ENCODE measurements at regions not wholly inside any gene's neighbourhood (a gene's known extent, or its start where the extent isn't known, plus 50 kb on each side); places are given as distances from the start of the nearest gene placed in this dataset.
"Not testable (repeated sequence)": the region's sequence is repeated elsewhere in the genome, so short reads cannot be mapped to it uniquely, and the experiment has no call there.

DNA sequence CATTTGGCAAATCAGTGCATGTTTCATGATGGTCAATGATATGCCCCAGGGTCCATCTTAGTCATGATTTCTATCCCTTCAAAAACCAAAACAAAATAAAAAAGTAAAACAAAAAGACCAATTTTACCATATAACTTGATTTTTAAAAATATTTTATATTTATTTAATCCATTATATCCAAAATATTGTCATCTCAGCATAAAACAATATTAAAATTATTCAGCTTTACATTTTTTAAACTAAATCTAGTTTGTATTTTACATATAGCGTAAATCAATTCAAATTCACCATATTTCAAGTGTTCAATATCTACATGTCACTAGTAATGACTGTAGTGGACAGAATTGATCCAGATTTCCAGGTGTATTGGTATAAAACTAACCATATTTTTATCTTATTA is 187.4 kb upstream of the C1QTNF3 start:
- not testable (repeated sequence) for TF ChIP-seq CTCF (IDR thresholded peaks at IDR 0.05; ENCODE audit: low read depth, low read length); EZH2phosphoT487 (IDR thresholded peaks at IDR 0.05; ENCODE audit: low read depth)

Data from OCI-LY3 (cell line).